ENCODE measurements at regions not wholly inside any gene's neighbourhood (a gene's known extent, or its start where the extent isn't known, plus 50 kb on each side); places are given as distances from the start of the nearest gene placed in this dataset.

DNA sequence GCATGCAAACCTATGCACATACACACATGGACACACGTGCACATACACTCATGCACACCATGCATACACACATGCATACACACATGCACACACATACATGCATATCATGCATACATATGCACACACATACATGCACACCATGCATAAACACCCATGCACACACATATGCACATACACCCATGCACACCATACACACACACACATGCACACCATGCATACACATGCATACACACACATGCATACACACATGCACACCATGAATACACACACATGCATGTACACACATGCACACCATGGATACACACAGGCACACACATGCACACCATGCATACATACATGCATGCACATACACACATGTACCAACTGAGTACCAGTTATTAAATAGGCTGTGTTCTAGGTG is 543.3 kb upstream of the EEF2KMT start:
- TF ChIP-seq ZNF473 (tag by site-specific recombination; IDR thresholded peaks at IDR 0.05) (no peak), ZNF416 (tag by site-specific recombination; IDR thresholded peaks at IDR 0.05) (no peak)
- TF ChIP-seq, protein P1, sequence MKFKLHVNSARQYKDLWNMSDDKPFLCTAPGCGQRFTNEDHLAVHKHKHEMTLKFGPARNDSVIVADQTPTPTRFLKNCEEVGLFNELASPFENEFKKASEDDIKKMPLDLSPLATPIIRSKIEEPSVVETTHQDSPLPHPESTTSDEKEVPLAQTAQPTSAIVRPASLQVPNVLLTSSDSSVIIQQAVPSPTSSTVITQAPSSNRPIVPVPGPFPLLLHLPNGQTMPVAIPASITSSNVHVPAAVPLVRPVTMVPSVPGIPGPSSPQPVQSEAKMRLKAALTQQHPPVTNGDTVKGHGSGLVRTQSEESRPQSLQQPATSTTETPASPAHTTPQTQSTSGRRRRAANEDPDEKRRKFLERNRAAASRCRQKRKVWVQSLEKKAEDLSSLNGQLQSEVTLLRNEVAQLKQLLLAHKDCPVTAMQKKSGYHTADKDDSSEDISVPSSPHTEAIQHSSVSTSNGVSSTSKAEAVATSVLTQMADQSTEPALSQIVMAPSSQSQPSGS (tag by site-specific recombination; IDR thresholded peaks at IDR 0.05; ENCODE audit: low read depth), result no peak
- TF ChIP-seq, protein P2, sequence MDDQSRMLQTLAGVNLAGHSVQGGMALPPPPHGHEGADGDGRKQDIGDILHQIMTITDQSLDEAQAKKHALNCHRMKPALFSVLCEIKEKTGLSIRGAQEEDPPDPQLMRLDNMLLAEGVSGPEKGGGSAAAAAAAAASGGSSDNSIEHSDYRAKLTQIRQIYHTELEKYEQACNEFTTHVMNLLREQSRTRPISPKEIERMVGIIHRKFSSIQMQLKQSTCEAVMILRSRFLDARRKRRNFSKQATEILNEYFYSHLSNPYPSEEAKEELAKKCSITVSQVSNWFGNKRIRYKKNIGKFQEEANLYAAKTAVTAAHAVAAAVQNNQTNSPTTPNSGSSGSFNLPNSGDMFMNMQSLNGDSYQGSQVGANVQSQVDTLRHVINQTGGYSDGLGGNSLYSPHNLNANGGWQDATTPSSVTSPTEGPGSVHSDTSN (CRISPR knock-in tag; IDR thresholded peaks at IDR 0.05), result no peak

Measured in HEK293 (cell line).